ENCODE measurements at regions not wholly inside any gene's neighbourhood (a gene's known extent, or its start where the extent isn't known, plus 50 kb on each side); places are given as distances from the start of the nearest gene placed in this dataset.

- peaks cover 24% of the 10 kb centered on the region for H3K27me3 Mint-ChIP-seq (ENCODE audit: unreplicated experiment)
- no peak overlapping the region for H3K27ac Mint-ChIP-seq (ENCODE audit: unreplicated experiment)
- H3K4me1 Mint-ChIP-seq (ENCODE audit: unreplicated experiment) = no peaks in the 10 kb centered on the region
- H3K36me3 Mint-ChIP-seq (ENCODE audit: unreplicated experiment) = no peaks in the 10 kb centered on the region
- peaks cover 4% of the 10 kb centered on the region for H3K9me3 Mint-ChIP-seq (ENCODE audit: unreplicated experiment)
- no peak overlapping the region for H3K4me3 Mint-ChIP-seq (ENCODE audit: unreplicated experiment)
- TF ChIP-seq CTCF (IDR thresholded peaks at IDR 0.05) = no peak
- no peak for DNase-seq (ENCODE audit: extremely low spot score, unreplicated experiment)
These were observed 606.1 kb upstream of the CPEB2 start for GRCh38 chr4:14396183-14396582.

- Mint-ChIP-seq H3K4me3 (ENCODE audit: unreplicated experiment) (no peak overlapping the region), H3K36me3 (ENCODE audit: unreplicated experiment) (no peaks in the 10 kb centered on the region), H3K27me3 (ENCODE audit: unreplicated experiment) (peaks cover 28% of the 10 kb centered on the region), H3K9me3 (ENCODE audit: unreplicated experiment) (peaks cover 4% of the 10 kb centered on the region), H3K4me1 (ENCODE audit: unreplicated experiment) (no peaks in the 10 kb centered on the region), H3K27ac (ENCODE audit: unreplicated experiment) (no peak overlapping the region)
- DNase-seq (ENCODE audit: extremely low spot score, unreplicated experiment) = no peak
- no peak for TF ChIP-seq CTCF (IDR thresholded peaks at IDR 0.05)
These were observed 602.4 kb upstream of the CPEB2 start for GRCh38 chr4:14399848-14400247.

- Mint-ChIP-seq H3K27me3 (ENCODE audit: unreplicated experiment) (peaks cover 26% of the 10 kb centered on the region), H3K9me3 (ENCODE audit: unreplicated experiment) (peaks cover 4% of the 10 kb centered on the region), H3K27ac (ENCODE audit: unreplicated experiment) (no peak overlapping the region), H3K4me1 (ENCODE audit: unreplicated experiment) (no peaks in the 10 kb centered on the region), H3K4me3 (ENCODE audit: unreplicated experiment) (no peak overlapping the region), H3K36me3 (ENCODE audit: unreplicated experiment) (no peaks in the 10 kb centered on the region)
- DNase-seq (ENCODE audit: extremely low spot score, unreplicated experiment) = no peak
- no peak for TF ChIP-seq CTCF (IDR thresholded peaks at IDR 0.05)
These were observed 602.0 kb upstream of the CPEB2 start for GRCh38 chr4:14400307-14400706.

GRCh38 chr4:14403132-14403531 is 599.1 kb upstream of the CPEB2 start:
- Mint-ChIP-seq H3K36me3 (ENCODE audit: unreplicated experiment) (no peaks in the 10 kb centered on the region), H3K27ac (ENCODE audit: unreplicated experiment) (no peak overlapping the region), H3K4me1 (ENCODE audit: unreplicated experiment) (no peaks in the 10 kb centered on the region), H3K27me3 (ENCODE audit: unreplicated experiment) (peaks cover 23% of the 10 kb centered on the region), H3K4me3 (ENCODE audit: unreplicated experiment) (no peak overlapping the region), H3K9me3 (ENCODE audit: unreplicated experiment) (peaks cover 4% of the 10 kb centered on the region)
- no peak for DNase-seq (ENCODE audit: extremely low spot score, unreplicated experiment)
- TF ChIP-seq CTCF (IDR thresholded peaks at IDR 0.05) = no peak

GRCh38 chr4:14404730-14405129 is 597.6 kb upstream of the CPEB2 start:
- DNase-seq (ENCODE audit: extremely low spot score, unreplicated experiment) = no peak
- no peak for TF ChIP-seq CTCF (IDR thresholded peaks at IDR 0.05)
- Mint-ChIP-seq H3K4me3 (ENCODE audit: unreplicated experiment) (no peak overlapping the region), H3K27me3 (ENCODE audit: unreplicated experiment) (peaks cover 18% of the 10 kb centered on the region), H3K9me3 (ENCODE audit: unreplicated experiment) (no peaks in the 10 kb centered on the region), H3K27ac (ENCODE audit: unreplicated experiment) (no peak overlapping the region), H3K4me1 (ENCODE audit: unreplicated experiment) (no peaks in the 10 kb centered on the region), H3K36me3 (ENCODE audit: unreplicated experiment) (no peaks in the 10 kb centered on the region)
